ENCODE measurements at regions not wholly inside any gene's neighbourhood (a gene's known extent, or its start where the extent isn't known, plus 50 kb on each side); places are given as distances from the start of the nearest gene placed in this dataset.
"Not testable (repeated sequence)": the region's sequence is repeated elsewhere in the genome, so short reads cannot be mapped to it uniquely, and the experiment has no call there.

GRCh38 chr10:10727812-10728211, 289.9 kb upstream of the CELF2 start:
- no peak overlapping the region for H3K4me3 ChIP-seq (ENCODE audit: low read depth, low read length)
- DNase-seq (ENCODE audit: low read depth), result no peak
- TF ChIP-seq CTCF (IDR thresholded peaks at IDR 0.05; ENCODE audit: low read depth, low read length, missing control alignments), result no peak

GRCh38 chr10:10730471-10731043, 287.1 kb upstream of the CELF2 start:
- no peak overlapping the region for H3K4me3 ChIP-seq (ENCODE audit: low read depth, low read length)
- no peak for TF ChIP-seq CTCF (IDR thresholded peaks at IDR 0.05; ENCODE audit: low read depth, low read length, missing control alignments)
- DNase-seq (ENCODE audit: low read depth), result no peak

- no peak overlapping the region for H3K4me3 ChIP-seq (ENCODE audit: low read depth, low read length)
- TF ChIP-seq CTCF (IDR thresholded peaks at IDR 0.05; ENCODE audit: low read depth, low read length, missing control alignments), result no peak
Observed at GRCh38 chr10:10731366-10731765, 286.3 kb upstream of the CELF2 start.

GRCh38 chr10:10734356-10735064, 283.2 kb upstream of the CELF2 start:
- no peak for DNase-seq (ENCODE audit: low read depth)
- no peak for TF ChIP-seq CTCF (IDR thresholded peaks at IDR 0.05; ENCODE audit: low read depth, low read length, missing control alignments)
- no peak overlapping the region for H3K4me3 ChIP-seq (ENCODE audit: low read depth, low read length)

More at GRCh38 chr10:10731366-10731765, 286.3 kb upstream of the CELF2 start:
- no peak for DNase-seq (ENCODE audit: low read depth)

- H3K4me3 ChIP-seq (ENCODE audit: low read depth, low read length), result no peak overlapping the region
- no peak for TF ChIP-seq CTCF (IDR thresholded peaks at IDR 0.05; ENCODE audit: low read depth, low read length, missing control alignments)
- DNase-seq (ENCODE audit: low read depth), result no peak
Observed at GRCh38 chr10:10745291-10745690, 272.4 kb upstream of the CELF2 start.

- no peak for DNase-seq (ENCODE audit: low read depth)
- no peak overlapping the region for H3K4me3 ChIP-seq (ENCODE audit: low read depth, low read length)
- no peak for TF ChIP-seq CTCF (IDR thresholded peaks at IDR 0.05; ENCODE audit: low read depth, low read length, missing control alignments)
Observed at GRCh38 chr10:10755490-10755889, 262.2 kb upstream of the CELF2 start.

GRCh38 chr10:10758306-10758705, 259.4 kb upstream of the CELF2 start:
- DNase-seq (ENCODE audit: low read depth), result no peak
- no peak overlapping the region for H3K4me3 ChIP-seq (ENCODE audit: low read depth, low read length)
- TF ChIP-seq CTCF (IDR thresholded peaks at IDR 0.05; ENCODE audit: low read depth, low read length, missing control alignments), result no peak

- not testable (repeated sequence) for DNase-seq (ENCODE audit: low read depth); H3K4me3 ChIP-seq (ENCODE audit: low read depth, low read length)
Observed at GRCh38 chr10:10759806-10760205, 257.9 kb upstream of the CELF2 start.
